ENCODE measurements at regions not wholly inside any gene's neighbourhood (a gene's known extent, or its start where the extent isn't known, plus 50 kb on each side); places are given as distances from the start of the nearest gene placed in this dataset.

GRCh38 chr13:61477619-61478018 lies 62.0 kb upstream of the PCDH20 start:
- TF ChIP-seq CTCF (IDR thresholded peaks at IDR 0.05) (no peak), POLR2A (IDR thresholded peaks at IDR 0.05) (no peak)
